Middle frontal gyrus (tissue), 1 donor: ENCODE measurements at regions not wholly inside any gene's neighbourhood (a gene's known extent, or its start where the extent isn't known, plus 50 kb on each side); places are given as distances from the start of the nearest gene placed in this dataset.

Source experiments
- DNase-seq: peaks from one replicate; pipeline ENCODE4 v3.0.0-alpha.2; 2015; ENCODE audit warnings: low spot score; ENCODE audit errors: extremely low spot score

- no peak for DNase-seq
Measured at GRCh38 chr10:44178856-44179255, 206.0 kb downstream of the CXCL12 start.

- no peak for DNase-seq
Measured at GRCh38 chr10:44178281-44178680, 206.6 kb downstream of the CXCL12 start.

GRCh38 chr10:44177610-44178009, 207.3 kb downstream of the CXCL12 start:
- no peak for DNase-seq

GRCh38 chr10:44176311-44176710, 208.6 kb downstream of the CXCL12 start:
- DNase-seq: no peak

- no peak for DNase-seq
Measured at GRCh38 chr10:44173608-44173894, 211.3 kb downstream of the CXCL12 start.

GRCh38 chr10:44172883-44173607, 211.9 kb downstream of the CXCL12 start:
- DNase-seq: no peak

GRCh38 chr10:44171765-44172164, 213.1 kb downstream of the CXCL12 start:
- DNase-seq: no peak

GRCh38 chr10:44168478-44168877, 216.4 kb downstream of the CXCL12 start:
- DNase-seq: no peak

- DNase-seq: no peak
Measured at GRCh38 chr10:44167752-44168151, 217.1 kb downstream of the CXCL12 start.

- DNase-seq: no peak
Measured at GRCh38 chr10:44166441-44166840, 218.5 kb downstream of the CXCL12 start.

GRCh38 chr10:44164251-44164956, 220.5 kb downstream of the CXCL12 start:
- DNase-seq: no peak

- DNase-seq: no peak
Measured at GRCh38 chr10:44161184-44161583, 223.7 kb downstream of the CXCL12 start.

- DNase-seq: no peak
Measured at GRCh38 chr10:44157574-44157973, 227.3 kb downstream of the CXCL12 start.

- no peak for DNase-seq
Measured at GRCh38 chr10:44154956-44155355, 229.9 kb downstream of the CXCL12 start.

- DNase-seq: no peak
Measured at GRCh38 chr10:44153918-44154670, 230.8 kb downstream of the CXCL12 start.

- no peak for DNase-seq
Measured at GRCh38 chr10:44143556-44143955, 241.3 kb downstream of the CXCL12 start.

GRCh38 chr10:44132361-44133289, 252.3 kb downstream of the CXCL12 start:
- no peak for DNase-seq

GRCh38 chr10:44126291-44126717, 258.6 kb downstream of the CXCL12 start:
- DNase-seq: no peak

- no peak for DNase-seq
Measured at GRCh38 chr10:44125879-44126278, 259.0 kb downstream of the CXCL12 start.

- no peak for DNase-seq
Measured at GRCh38 chr10:44118500-44118899, 266.4 kb downstream of the CXCL12 start.

- DNase-seq: no peak
Measured at GRCh38 chr10:44116474-44116873, 268.4 kb downstream of the CXCL12 start.
